ENCODE measurements at regions not wholly inside any gene's neighbourhood (a gene's known extent, or its start where the extent isn't known, plus 50 kb on each side); places are given as distances from the start of the nearest gene placed in this dataset.

GRCh38 chr15:39515765-39516164 is 65.1 kb upstream of the THBS1 start:
- Histone ChIP-seq H3K9me3 (replicated peaks; ENCODE audit: control insufficient read depth, insufficient read depth, low read length) (no peaks in the 10 kb centered on the region), H3K4me2 (ENCODE audit: insufficient read depth, low read length) (no peak overlapping the region), H3K4me1 (ENCODE audit: control insufficient read depth, extremely low read depth, insufficient read depth, low read length) (peaks cover 5% of the 10 kb centered on the region), H3K79me2 (ENCODE audit: control insufficient read depth, insufficient read depth, low read length) (no peaks in the 10 kb centered on the region), H3K4me3 (replicated peaks in 1 of 3; ENCODE audit: insufficient read depth in 1 of 3, low read depth in 1 of 3, low read length in 3 of 3) (no peak overlapping the region), H3K27ac (ENCODE audit: insufficient read depth, low read depth, low read length) (no peak overlapping the region), H2AFZ (ENCODE audit: low read depth, low read length) (no peak overlapping the region), H3K9ac (replicated peaks; ENCODE audit: extremely low read depth, insufficient read depth, low read length) (no peak overlapping the region), H3K9me1 (replicated peaks; ENCODE audit: control insufficient read depth, extremely low read depth, insufficient read depth, low read length) (no peaks in the 10 kb centered on the region), H4K20me1 (replicated peaks; ENCODE audit: control insufficient read depth, extremely low read depth, insufficient read depth, low read length) (no peaks in the 10 kb centered on the region), H3K27me3 (ENCODE audit: control insufficient read depth in 2 of 2, insufficient read depth in 2 of 2, low read length in 2 of 2) (no peaks in the 10 kb centered on the region), H3K36me3 (ENCODE audit: control insufficient read depth in 2 of 2, extremely low read depth in 1 of 2, insufficient read depth in 2 of 2, low read length in 2 of 2) (no peaks in the 10 kb centered on the region)
- DNase-seq (ENCODE audit: low read depth, low spot score) (no peak), FAIRE-seq (no peak)
- CTCF ChIA-PET, result no interaction called here
- dilution Hi-C loops (cut with MboI; ENCODE audit: extremely low pct_ligation_motif_present, low sequenced_read_pairs), result no loop called here
- intact Hi-C loops (cut with micrococcal nuclease), result no loop called here
- no TSS peak for BruUV-seq (replicated peaks)
- TF ChIP-seq FOS (IDR thresholded peaks at IDR 0.05; ENCODE audit: borderline replicate concordance, insufficient read depth, low read length) (no peak), EZH2 (IDR thresholded peaks at IDR 0.05; ENCODE audit: borderline replicate concordance, low read depth, low read length, severe bottlenecking) (no peak), CTCF (IDR thresholded peaks at IDR 0.05; ENCODE audit: extremely low read depth in 1 of 2, insufficient read depth in 1 of 2, low read depth in 1 of 2, low read length in 2 of 2) (no peak), JUN (IDR thresholded peaks at IDR 0.05; ENCODE audit: borderline replicate concordance, insufficient read depth, insufficient read length, low read depth) (no peak), GATA2 (IDR thresholded peaks at IDR 0.05; ENCODE audit: insufficient read depth, insufficient read length, low read depth, low read length) (no peak), POLR2A (IDR thresholded peaks at IDR 0.05; ENCODE audit: low read depth, low read length) (no peak), POLR2AphosphoS5 (IDR thresholded peaks at IDR 0.05; ENCODE audit: insufficient read depth, low read depth, low read length) (no peak), MYC (IDR thresholded peaks at IDR 0.05; ENCODE audit: low read depth, low read length) (no peak)
- TF ChIP-seq, protein P1, sequence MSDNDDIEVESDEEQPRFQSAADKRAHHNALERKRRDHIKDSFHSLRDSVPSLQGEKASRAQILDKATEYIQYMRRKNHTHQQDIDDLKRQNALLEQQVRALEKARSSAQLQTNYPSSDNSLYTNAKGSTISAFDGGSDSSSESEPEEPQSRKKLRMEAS (IDR thresholded peaks at IDR 0.05; ENCODE audit: insufficient read depth, insufficient read length), result no peak
- POLR2A ChIA-PET, result no interaction called here

Data from endothelial cell of umbilical vein (primary cell).